Spleen (tissue), 11 donors: ENCODE measurements at regions not wholly inside any gene's neighbourhood (a gene's known extent, or its start where the extent isn't known, plus 50 kb on each side); places are given as distances from the start of the nearest gene placed in this dataset.

Experiments used
- DNase-seq: peaks from one replicate; pipeline ENCODE4 v3.0.0-alpha.2; 2020
- H3K27ac ChIP-seq, 8 donors: fragments of 200-600 bp; sonication (generic) in 7 of 8; 1 replicate in 4 of 8; 2 replicates in 4 of 8; pipeline versions ENCODE4 v1.5.0 to v1.8.0; 2016 to 2021; ENCODE audit warnings: inconsistent platforms in 4 of 8, mild to moderate bottlenecking in 4 of 8, moderate library complexity in 1 of 8
- H3K27me3 ChIP-seq, 7 donors: fragments of 200-600 bp; sonication (generic) in 6 of 7; replicated peaks in 1 of 7; 1 replicate in 4 of 7; 2 replicates in 3 of 7; pipeline versions ENCODE4 v1.5.0 to v1.8.0; 2016 to 2021; ENCODE audit warnings: inconsistent platforms in 3 of 7, mild to moderate bottlenecking in 1 of 7
- H3K36me3 ChIP-seq, 6 donors: fragments of 200-600 bp; sonication (generic) in 5 of 6; 1 replicate in 4 of 6; 2 replicates in 2 of 6; pipeline versions ENCODE4 v1.5.0 to v1.8.0; 2016 to 2021; ENCODE audit warnings: inconsistent platforms in 2 of 6
- H3K4me1 ChIP-seq, 6 donors: fragments of 200-600 bp; sonication (generic) in 5 of 6; 1 replicate in 3 of 6; 2 replicates in 3 of 6; pipeline versions ENCODE4 v1.5.0 to v1.8.0; 2016 to 2021; ENCODE audit warnings: inconsistent platforms in 3 of 6
- H3K4me3 ChIP-seq, 8 donors: fragments of 200-600 bp; sonication (generic) in 7 of 8; 1 replicate in 4 of 8; 2 replicates in 4 of 8; pipeline versions ENCODE4 v1.5.0 to v1.8.0; 2016 to 2021; ENCODE audit warnings: inconsistent platforms in 4 of 8, mild to moderate bottlenecking in 4 of 8, moderate library complexity in 2 of 8
- H3K9me3 ChIP-seq, 8 donors: fragments of 200-600 bp; sonication (generic) in 7 of 8; 1 replicate in 4 of 8; 2 replicates in 4 of 8; pipeline versions ENCODE4 v1.5.0 to v1.8.0; 2016 to 2021; ENCODE audit warnings: inconsistent platforms in 4 of 8
- CTCF ChIP-seq, 11 experiments: fragments of 200-600 bp in 7 of 11; fragments of 450-650 bp in 4 of 11; sonication (generic) in 4 of 11; IDR thresholded peaks in 8 of 11; conservative IDR thresholded peaks in 3 of 11; 1 replicate in 7 of 11; 2 replicates in 4 of 11; pipeline versions ENCODE4 v1.4.0 to v1.8.0; 2016 to 2021; ENCODE audit warnings: antibody characterized with exemption in 11 of 11, inconsistent platforms in 4 of 11, mild to moderate bottlenecking in 1 of 11
- POLR2A ChIP-seq, 3 donors: fragments of 450-650 bp; IDR thresholded peaks; one replicate each; pipeline ENCODE4 v1.5.1; 2017; ENCODE audit warnings: antibody characterized with exemption in 3 of 3, mild to moderate bottlenecking in 1 of 3
- POLR2AphosphoS5 ChIP-seq, 3 donors: sonication (generic); formaldehyde crosslinking; IDR thresholded peaks; one replicate each; pipeline ENCODE4 v1.5.1; 2017; ENCODE audit warnings: antibody characterized with exemption in 3 of 3
- WGBS, 5 donors: extraction: QIAGEN DNeasy Blood & Tissue Kit in 3 of 5; methylation state at CpG; one replicate each; pipeline versions ENCODE4 v1.1.5 to v1.1.7; 2013 to 2018; 5-methylcytosine and 5-hydroxymethylcytosine counted together
- intact Hi-C: fragments of 100-400 bp; cut with DNase I; formaldehyde crosslinking; loops from one replicate; pipeline ENCODE4 v1.15.0; 2023; ENCODE audit warnings: low total_unique reads
- donor health status: healthy with polysubstance abuse.
- donor health status: DM: no; HTN: no; CAD: no; lungs with moderate emphysema.
- donor health status: DM: no; HTN: no; CAD: no.
- donor health status: Bipolar disorder and iron deficiency.
- donor health status: healthy.
- donor health status: DM: no; HTN: no; CAD: no.
- donor health status: DM: yes; HTN: yes; CAD: no.

GRCh38 chr4:64715741-64716140, 306.5 kb upstream of the TECRL start:
- no peak for TF ChIP-seq CTCF (IDR thresholded peaks at IDR 0.05 in 8 of 11, conservative IDR thresholded peaks at IDR 0.05 in 3 of 11)
- no peak for TF ChIP-seq POLR2A (IDR thresholded peaks at IDR 0.05)
- no peak for DNase-seq

GRCh38 chr4:64713256-64713840, 304.1 kb upstream of the TECRL start:
- Histone ChIP-seq H3K4me3 (no peak overlapping the region), H3K4me1 (no peaks in the 10 kb centered on the region), H3K27me3 (no peaks in the 10 kb centered on the region), H3K36me3 (no peaks in the 10 kb centered on the region), H3K27ac (no peak overlapping the region), H3K9me3 (no peaks in the 10 kb centered on the region)
- intact Hi-C loops = no loop called here
- WGBS, 5 donors = 0 to 10% (median 7%) methylated on average over 2 of the region's 2 CpGs
- TF ChIP-seq POLR2A (IDR thresholded peaks at IDR 0.05) (no peak), CTCF (IDR thresholded peaks at IDR 0.05 in 8 of 11, conservative IDR thresholded peaks at IDR 0.05 in 3 of 11) (peak in 5 of 11 experiments; percentile 30 to 56 (median 48)), POLR2AphosphoS5 (IDR thresholded peaks at IDR 0.05) (no peak)
- no peak for DNase-seq

More at GRCh38 chr4:64715741-64716140, 306.5 kb upstream of the TECRL start:
- Histone ChIP-seq H3K27me3 (no peaks in the 10 kb centered on the region), H3K4me1 (no peaks in the 10 kb centered on the region), H3K36me3 (no peaks in the 10 kb centered on the region), H3K9me3 (no peaks in the 10 kb centered on the region), H3K27ac (no peak overlapping the region), H3K4me3 (no peak overlapping the region)
- intact Hi-C loops = no loop called here

- H3K36me3 ChIP-seq = no peaks in the 10 kb centered on the region
- no peaks in the 10 kb centered on the region for H3K27me3 ChIP-seq
- intact Hi-C loops = no loop called here
- no peaks in the 10 kb centered on the region for H3K4me1 ChIP-seq
- TF ChIP-seq POLR2A (IDR thresholded peaks at IDR 0.05) (no peak), POLR2AphosphoS5 (IDR thresholded peaks at IDR 0.05) (no peak), CTCF (IDR thresholded peaks at IDR 0.05 in 8 of 11, conservative IDR thresholded peaks at IDR 0.05 in 3 of 11) (no peak)
- DNase-seq = no peak
- no peaks in the 10 kb centered on the region for H3K9me3 ChIP-seq
- H3K27ac ChIP-seq = no peak overlapping the region
- 71 to 83% (median 79%) methylated on average over 8 of the region's 8 CpGs for WGBS, 5 donors
- H3K4me3 ChIP-seq = no peak overlapping the region
These were observed 303.3 kb upstream of the TECRL start for GRCh38 chr4:64712590-64712989.

DNA sequence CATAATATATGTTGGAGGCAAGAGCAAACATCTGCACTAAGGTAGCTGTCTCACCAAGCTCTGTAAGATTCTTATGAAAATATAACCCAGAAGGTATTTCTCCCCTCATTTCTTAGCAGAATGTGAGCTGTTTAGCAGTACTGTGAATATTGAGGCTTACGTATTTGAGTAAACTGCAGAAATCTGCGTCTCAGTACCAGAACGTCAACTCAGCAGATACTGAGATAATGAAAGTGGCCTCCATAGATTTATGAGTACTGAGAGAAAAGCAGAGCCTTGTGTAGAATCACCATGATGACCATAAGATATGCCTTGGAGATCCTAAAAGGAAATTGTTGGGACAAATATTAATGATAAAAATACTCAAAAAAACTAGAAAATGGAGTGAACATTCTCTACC, 296.7 kb upstream of the TECRL start:
- Histone ChIP-seq H3K36me3 (no peaks in the 10 kb centered on the region), H3K4me3 (no peak overlapping the region), H3K27ac (no peak overlapping the region), H3K27me3 (no peaks in the 10 kb centered on the region), H3K9me3 (peaks cover 0 to 6% (median 0%) of the 10 kb centered on the region in 8 donors), H3K4me1 (no peaks in the 10 kb centered on the region)
- intact Hi-C loops = no loop called here
- WGBS, 5 donors = 90 to 98% (median 95%) methylated on average over 3 of the region's 3 CpGs
- no peak for DNase-seq
- no peak for TF ChIP-seq CTCF (IDR thresholded peaks at IDR 0.05 in 8 of 11, conservative IDR thresholded peaks at IDR 0.05 in 3 of 11)
- no peak for TF ChIP-seq POLR2AphosphoS5 (IDR thresholded peaks at IDR 0.05)
- no peak for TF ChIP-seq POLR2A (IDR thresholded peaks at IDR 0.05)
